HUES64 (cell line): ENCODE measurements at regions not wholly inside any gene's neighbourhood (a gene's known extent, or its start where the extent isn't known, plus 50 kb on each side); places are given as distances from the start of the nearest gene placed in this dataset.
"Not testable (repeated sequence)": the region's sequence is repeated elsewhere in the genome, so short reads cannot be mapped to it uniquely, and the experiment has no call there.

ENCODE experiments used
- H3K27ac ChIP-seq: 2 replicates; pipeline ENCODE4 v1.7.0; 2013; ENCODE audit warnings: low read depth, low read length, inconsistent platforms
- H3K27me3 ChIP-seq: 2 replicates; pipeline ENCODE4 v1.6.1; 2013; ENCODE audit warnings: mild to moderate bottlenecking, low read length; ENCODE audit not compliant: insufficient read depth
- H3K36me3 ChIP-seq: 2 replicates; pipeline ENCODE4 v1.6.1; 2013; ENCODE audit warnings: mild to moderate bottlenecking, low read length; ENCODE audit not compliant: insufficient read depth
- H3K4me1 ChIP-seq: 2 replicates; pipeline ENCODE4 v1.6.1; 2013; ENCODE audit warnings: mild to moderate bottlenecking, low read length, moderate library complexity; ENCODE audit not compliant: insufficient read depth
- H3K4me3 ChIP-seq: 2 replicates; pipeline ENCODE4 v1.5.1; 2013; ENCODE audit warnings: mild to moderate bottlenecking, low read length, moderate library complexity
- H3K9ac ChIP-seq: 2 replicates; pipeline ENCODE4 v1.6.1; 2013; ENCODE audit warnings: mild to moderate bottlenecking, low read depth, low read length
- H3K9me3 ChIP-seq: 2 replicates; pipeline ENCODE4 v1.6.1; 2013; ENCODE audit warnings: low read depth, low read length; ENCODE audit not compliant: insufficient read depth
- WGBS: fragments of 150-250, 120-280 bp; methylation state at CpG from one replicate; pipeline ENCODE4 v1.1.7; 2013; ENCODE audit warnings: missing lambda C conversion rate; 5-methylcytosine and 5-hydroxymethylcytosine counted together

- Histone ChIP-seq H3K27ac (no peak overlapping the region), H3K4me3 (no peak overlapping the region), H3K9me3 (peaks cover 21% of the 10 kb centered on the region), H3K9ac (no peak overlapping the region), H3K36me3 (no peaks in the 10 kb centered on the region), H3K27me3 (no peaks in the 10 kb centered on the region), H3K4me1 (no peaks in the 10 kb centered on the region)
- 93% methylated on average over 39 of the region's 39 CpGs for WGBS
Observed at GRCh38 chr13:18628428-18628827, 553.2 kb downstream of the TUBA3C start.

GRCh38 chr13:18624061-18624460, 557.6 kb downstream of the TUBA3C start:
- H3K27me3 ChIP-seq, H3K4me1 ChIP-seq, H3K4me3 ChIP-seq, H3K27ac ChIP-seq, H3K36me3 ChIP-seq, H3K9ac ChIP-seq: not testable (repeated sequence)
- peaks cover 13% of the 10 kb centered on the region; the same call in 1 of the 2 replicates for H3K9me3 ChIP-seq
- WGBS, result 72% methylated on average over 4 of the region's 4 CpGs

GRCh38 chr13:18618442-18618841, 563.2 kb downstream of the TUBA3C start:
- not testable (repeated sequence) for H3K4me1 ChIP-seq, H3K27me3 ChIP-seq, H3K9me3 ChIP-seq, H3K9ac ChIP-seq, H3K27ac ChIP-seq, H3K4me3 ChIP-seq, H3K36me3 ChIP-seq
- WGBS, result 72% methylated on average over 1 of the region's 4 CpGs

- H3K9me3 ChIP-seq, H3K4me3 ChIP-seq, H3K9ac ChIP-seq, H3K27ac ChIP-seq, H3K36me3 ChIP-seq, H3K27me3 ChIP-seq, H3K4me1 ChIP-seq: not testable (repeated sequence)
- WGBS, result 75% methylated on average over 9 of the region's 14 CpGs
Observed at GRCh38 chr13:18610476-18610875, 571.1 kb downstream of the TUBA3C start.

GRCh38 chr13:18609371-18609770, 572.3 kb downstream of the TUBA3C start:
- H3K9ac ChIP-seq, H3K4me1 ChIP-seq, H3K36me3 ChIP-seq, H3K27me3 ChIP-seq, H3K27ac ChIP-seq, H3K9me3 ChIP-seq, H3K4me3 ChIP-seq: not testable (repeated sequence)
- 96% methylated on average over 34 of the region's 42 CpGs for WGBS

- not testable (repeated sequence) for H3K9me3 ChIP-seq, H3K4me3 ChIP-seq, H3K4me1 ChIP-seq, H3K9ac ChIP-seq, H3K27ac ChIP-seq, H3K36me3 ChIP-seq, H3K27me3 ChIP-seq
- WGBS, result 96% methylated on average over 16 of the region's 40 CpGs
Observed at GRCh38 chr13:18608851-18609250, 572.8 kb downstream of the TUBA3C start.

GRCh38 chr13:18600366-18600765, 581.3 kb downstream of the TUBA3C start:
- not testable (repeated sequence) for H3K27ac ChIP-seq, H3K9ac ChIP-seq, H3K4me1 ChIP-seq, H3K27me3 ChIP-seq, H3K36me3 ChIP-seq, H3K4me3 ChIP-seq
- 95% methylated on average over 18 of the region's 24 CpGs for WGBS
- peaks cover 15% of the 10 kb centered on the region; the same call in 1 of the 2 replicates for H3K9me3 ChIP-seq

GRCh38 chr13:18599791-18600211, 581.8 kb downstream of the TUBA3C start:
- H3K27me3 ChIP-seq, H3K4me1 ChIP-seq, H3K9ac ChIP-seq, H3K4me3 ChIP-seq, H3K36me3 ChIP-seq, H3K27ac ChIP-seq: not testable (repeated sequence)
- H3K9me3 ChIP-seq, result peaks cover 15% of the 10 kb centered on the region; the same call in 1 of the 2 replicates
- 89% methylated on average over 24 of the region's 25 CpGs for WGBS

GRCh38 chr13:18598543-18598942, 583.1 kb downstream of the TUBA3C start:
- H3K4me1 ChIP-seq, H3K36me3 ChIP-seq, H3K27ac ChIP-seq, H3K4me3 ChIP-seq, H3K9ac ChIP-seq, H3K27me3 ChIP-seq: not testable (repeated sequence)
- peaks cover 15% of the 10 kb centered on the region; the same call in 1 of the 2 replicates for H3K9me3 ChIP-seq
- WGBS, result 93% methylated on average over 24 of the region's 24 CpGs

- H3K36me3 ChIP-seq, H3K27me3 ChIP-seq, H3K4me3 ChIP-seq, H3K9ac ChIP-seq, H3K27ac ChIP-seq, H3K4me1 ChIP-seq: not testable (repeated sequence)
- peaks cover 15% of the 10 kb centered on the region; the same call in 1 of the 2 replicates for H3K9me3 ChIP-seq
- 83% methylated on average over 14 of the region's 14 CpGs for WGBS
Observed at GRCh38 chr13:18597940-18598339, 583.7 kb downstream of the TUBA3C start.

GRCh38 chr13:18577103-18577502, 604.5 kb downstream of the TUBA3C start:
- no CpG with 5 or more reads among the region's 1 CpG for WGBS
- H3K9me3 ChIP-seq, result not testable (repeated sequence)

GRCh38 chr13:18567890-18568289, 613.7 kb downstream of the TUBA3C start:
- H3K27me3 ChIP-seq, H3K9ac ChIP-seq, H3K4me1 ChIP-seq, H3K9me3 ChIP-seq, H3K36me3 ChIP-seq, H3K27ac ChIP-seq, H3K4me3 ChIP-seq: not testable (repeated sequence)
- WGBS, result 80% methylated on average over 25 of the region's 30 CpGs

More at GRCh38 chr13:18577103-18577502, 604.5 kb downstream of the TUBA3C start:
- H3K36me3 ChIP-seq, H3K4me3 ChIP-seq, H3K9ac ChIP-seq, H3K27ac ChIP-seq, H3K4me1 ChIP-seq, H3K27me3 ChIP-seq: not testable (repeated sequence)
